T-helper 2 cell treated with Interferon-gamma antibody and Interleukin-4, amounts not matched to agents 5 μg/mL and 100 μg/mL, for 36 hours (primary cell): ENCODE measurements at regions not wholly inside any gene's neighbourhood (a gene's known extent, or its start where the extent isn't known, plus 50 kb on each side); places are given as distances from the start of the nearest gene placed in this dataset.

Source experiments
- DNase-seq: peaks from one replicate; pipeline ENCODE4 v3.0.0; 2021; ENCODE audit warnings: low spot score
- H3K27ac Mint-ChIP-seq: one replicate; pipeline ENCODE4 v1.8.0; 2021; ENCODE audit warnings: mild to moderate bottlenecking, mixed read lengths
- H3K27me3 Mint-ChIP-seq: one replicate; pipeline ENCODE4 v1.8.0; 2021; ENCODE audit warnings: low read depth, mixed read lengths
- H3K36me3 Mint-ChIP-seq: one replicate; pipeline ENCODE4 v1.8.0; 2021; ENCODE audit warnings: low read depth, mixed read lengths
- H3K4me1 Mint-ChIP-seq: one replicate; pipeline ENCODE4 v1.8.0; 2021; ENCODE audit warnings: low read depth, mixed read lengths
- H3K4me3 Mint-ChIP-seq: one replicate; pipeline ENCODE4 v1.8.0; 2022; ENCODE audit warnings: mild to moderate bottlenecking, moderate library complexity, mixed read lengths
- H3K9me3 Mint-ChIP-seq: one replicate; pipeline ENCODE4 v1.8.0; 2021; ENCODE audit warnings: mixed read lengths

GRCh38 chr20:43318755-43319297 is 129.1 kb upstream of the PTPRT start:
- Mint-ChIP-seq H3K36me3 (no peaks in the 10 kb centered on the region), H3K4me1 (no peaks in the 10 kb centered on the region), H3K27ac (no peak overlapping the region), H3K9me3 (no peaks in the 10 kb centered on the region), H3K4me3 (no peak overlapping the region), H3K27me3 (no peaks in the 10 kb centered on the region)
- DNase-seq: no peak

- Mint-ChIP-seq H3K27me3 (no peaks in the 10 kb centered on the region), H3K4me1 (no peaks in the 10 kb centered on the region), H3K9me3 (no peaks in the 10 kb centered on the region), H3K27ac (no peak overlapping the region), H3K4me3 (no peak overlapping the region), H3K36me3 (no peaks in the 10 kb centered on the region)
- DNase-seq: no peak
These were observed 126.6 kb upstream of the PTPRT start for GRCh38 chr20:43316271-43316670.

GRCh38 chr20:43309266-43309665 is 119.6 kb upstream of the PTPRT start:
- Mint-ChIP-seq H3K4me1 (no peaks in the 10 kb centered on the region), H3K36me3 (no peaks in the 10 kb centered on the region), H3K27me3 (no peaks in the 10 kb centered on the region), H3K9me3 (peaks cover 3% of the 10 kb centered on the region), H3K27ac (no peak overlapping the region), H3K4me3 (no peak overlapping the region)
- DNase-seq: no peak

GRCh38 chr20:43306837-43307236 is 117.1 kb upstream of the PTPRT start:
- H3K4me1 Mint-ChIP-seq: no peaks in the 10 kb centered on the region
- no peak for DNase-seq
- H3K4me3 Mint-ChIP-seq: no peak overlapping the region
- H3K27me3 Mint-ChIP-seq: no peaks in the 10 kb centered on the region
- peaks cover 3% of the 10 kb centered on the region for H3K9me3 Mint-ChIP-seq
- H3K27ac Mint-ChIP-seq: no peak overlapping the region
- no peaks in the 10 kb centered on the region for H3K36me3 Mint-ChIP-seq

- DNase-seq: no peak
- H3K36me3 Mint-ChIP-seq: no peaks in the 10 kb centered on the region
- H3K9me3 Mint-ChIP-seq: peaks cover 3% of the 10 kb centered on the region
- H3K27me3 Mint-ChIP-seq: no peaks in the 10 kb centered on the region
- H3K4me1 Mint-ChIP-seq: no peaks in the 10 kb centered on the region
- H3K4me3 Mint-ChIP-seq: no peak overlapping the region
- H3K27ac Mint-ChIP-seq: no peak overlapping the region
These were observed 116.0 kb upstream of the PTPRT start for GRCh38 chr20:43305749-43306148.

- no peak overlapping the region for H3K4me3 Mint-ChIP-seq
- no peaks in the 10 kb centered on the region for H3K4me1 Mint-ChIP-seq
- H3K27ac Mint-ChIP-seq: no peak overlapping the region
- H3K36me3 Mint-ChIP-seq: no peaks in the 10 kb centered on the region
- DNase-seq: no peak
- H3K9me3 Mint-ChIP-seq: peaks cover 3% of the 10 kb centered on the region
- H3K27me3 Mint-ChIP-seq: no peaks in the 10 kb centered on the region
These were observed 114.9 kb upstream of the PTPRT start for GRCh38 chr20:43304598-43304997.

GRCh38 chr20:43302936-43303335 is 113.2 kb upstream of the PTPRT start:
- no peak for DNase-seq
- H3K27ac Mint-ChIP-seq: no peak overlapping the region
- no peaks in the 10 kb centered on the region for H3K36me3 Mint-ChIP-seq
- H3K9me3 Mint-ChIP-seq: peaks cover 3% of the 10 kb centered on the region
- H3K4me3 Mint-ChIP-seq: no peak overlapping the region
- H3K27me3 Mint-ChIP-seq: no peaks in the 10 kb centered on the region
- no peaks in the 10 kb centered on the region for H3K4me1 Mint-ChIP-seq

GRCh38 chr20:43300901-43301300 is 111.2 kb upstream of the PTPRT start:
- Mint-ChIP-seq H3K9me3 (peaks cover 4% of the 10 kb centered on the region), H3K27me3 (no peaks in the 10 kb centered on the region), H3K27ac (no peak overlapping the region), H3K4me3 (no peak overlapping the region), H3K36me3 (no peaks in the 10 kb centered on the region), H3K4me1 (no peaks in the 10 kb centered on the region)
- DNase-seq: no peak

GRCh38 chr20:43295781-43296180 is 106.1 kb upstream of the PTPRT start:
- Mint-ChIP-seq H3K27me3 (no peaks in the 10 kb centered on the region), H3K9me3 (peaks cover 4% of the 10 kb centered on the region), H3K27ac (no peak overlapping the region), H3K36me3 (no peaks in the 10 kb centered on the region), H3K4me3 (no peak overlapping the region), H3K4me1 (no peaks in the 10 kb centered on the region)
- DNase-seq: no peak

- Mint-ChIP-seq H3K4me1 (no peaks in the 10 kb centered on the region), H3K9me3 (peaks cover 4% of the 10 kb centered on the region), H3K4me3 (no peak overlapping the region), H3K27me3 (no peaks in the 10 kb centered on the region), H3K27ac (no peak overlapping the region), H3K36me3 (no peaks in the 10 kb centered on the region)
- DNase-seq: no peak
These were observed 105.6 kb upstream of the PTPRT start for GRCh38 chr20:43295263-43295662.

GRCh38 chr20:43294031-43294430 is 104.3 kb upstream of the PTPRT start:
- no peaks in the 10 kb centered on the region for H3K36me3 Mint-ChIP-seq
- no peaks in the 10 kb centered on the region for H3K4me1 Mint-ChIP-seq
- no peak overlapping the region for H3K4me3 Mint-ChIP-seq
- H3K9me3 Mint-ChIP-seq: peaks cover 4% of the 10 kb centered on the region
- no peak for DNase-seq
- H3K27ac Mint-ChIP-seq: no peak overlapping the region
- H3K27me3 Mint-ChIP-seq: no peaks in the 10 kb centered on the region

GRCh38 chr20:43293068-43293786 is 103.5 kb upstream of the PTPRT start:
- Mint-ChIP-seq H3K27me3 (no peaks in the 10 kb centered on the region), H3K4me1 (no peaks in the 10 kb centered on the region), H3K9me3 (peaks cover 4% of the 10 kb centered on the region), H3K27ac (no peak overlapping the region), H3K4me3 (no peak overlapping the region), H3K36me3 (no peaks in the 10 kb centered on the region)
- DNase-seq: no peak

GRCh38 chr20:43292222-43292621 is 102.5 kb upstream of the PTPRT start:
- no peak overlapping the region for H3K27ac Mint-ChIP-seq
- H3K4me1 Mint-ChIP-seq: no peaks in the 10 kb centered on the region
- no peaks in the 10 kb centered on the region for H3K27me3 Mint-ChIP-seq
- no peak overlapping the region for H3K4me3 Mint-ChIP-seq
- no peaks in the 10 kb centered on the region for H3K36me3 Mint-ChIP-seq
- H3K9me3 Mint-ChIP-seq: peaks cover 4% of the 10 kb centered on the region
- DNase-seq: no peak

- peaks cover 11% of the 10 kb centered on the region for H3K27me3 Mint-ChIP-seq
- no peak overlapping the region for H3K4me3 Mint-ChIP-seq
- H3K36me3 Mint-ChIP-seq: no peaks in the 10 kb centered on the region
- no peak overlapping the region for H3K27ac Mint-ChIP-seq
- H3K9me3 Mint-ChIP-seq: no peaks in the 10 kb centered on the region
- peaks cover 3% of the 10 kb centered on the region for H3K4me1 Mint-ChIP-seq
- no peak for DNase-seq
These were observed 97.9 kb upstream of the PTPRT start for GRCh38 chr20:43287637-43288036.

- H3K36me3 Mint-ChIP-seq: no peaks in the 10 kb centered on the region
- peaks cover 11% of the 10 kb centered on the region for H3K27me3 Mint-ChIP-seq
- H3K4me1 Mint-ChIP-seq: peaks cover 3% of the 10 kb centered on the region
- H3K27ac Mint-ChIP-seq: no peak overlapping the region
- no peaks in the 10 kb centered on the region for H3K9me3 Mint-ChIP-seq
- H3K4me3 Mint-ChIP-seq: no peak overlapping the region
- DNase-seq: no peak
These were observed 95.5 kb upstream of the PTPRT start for GRCh38 chr20:43285170-43285569.
